Stimulated activated CD4-positive, alpha-beta T cell treated with anti-CD3 and anti-CD28 coated beads, Interleukin-12 subunit alpha, Interleukin-12 subunit beta, amount 100 ng/mL, for 4 hours (primary cell): ENCODE measurements at regions not wholly inside any gene's neighbourhood (a gene's known extent, or its start where the extent isn't known, plus 50 kb on each side); places are given as distances from the start of the nearest gene placed in this dataset.

Experiments
- DNase-seq: peaks from one replicate; pipeline ENCODE4 v3.0.0-alpha.2; 2020

DNA sequence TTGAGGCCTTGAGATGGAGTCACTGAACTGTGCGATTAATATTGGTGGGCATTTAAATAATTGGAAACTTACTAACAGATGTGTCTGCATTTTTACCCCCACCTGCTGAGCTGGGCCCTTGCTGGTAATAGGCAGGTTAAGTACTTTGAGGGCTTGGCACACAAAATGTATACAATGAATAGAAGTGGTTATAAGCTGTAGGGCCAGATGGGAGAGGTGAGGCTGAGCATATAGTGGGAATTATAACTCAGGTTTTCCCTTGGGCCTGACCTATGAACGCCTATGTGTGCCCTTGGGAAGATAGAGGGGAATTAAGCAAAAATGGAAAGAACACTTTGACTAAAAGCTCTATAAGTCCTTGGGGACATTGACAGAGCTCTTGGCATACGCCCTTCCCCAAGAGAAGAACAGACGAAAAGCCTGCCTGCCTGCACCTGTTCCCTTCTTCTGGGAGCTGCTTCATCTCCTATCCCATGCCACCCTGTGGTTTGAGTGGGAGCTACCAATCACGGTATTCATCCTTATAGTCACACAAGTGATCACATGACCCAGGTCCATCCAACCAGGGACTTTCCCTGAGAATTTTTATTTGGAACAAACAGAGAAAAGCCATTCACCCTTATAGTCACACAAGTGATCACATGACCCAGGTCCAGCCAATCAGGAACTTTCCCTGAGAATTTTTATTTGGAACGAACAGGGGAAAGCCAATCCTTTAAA, 260.7 kb upstream of the CSF3R start:
- no peak for DNase-seq

DNA sequence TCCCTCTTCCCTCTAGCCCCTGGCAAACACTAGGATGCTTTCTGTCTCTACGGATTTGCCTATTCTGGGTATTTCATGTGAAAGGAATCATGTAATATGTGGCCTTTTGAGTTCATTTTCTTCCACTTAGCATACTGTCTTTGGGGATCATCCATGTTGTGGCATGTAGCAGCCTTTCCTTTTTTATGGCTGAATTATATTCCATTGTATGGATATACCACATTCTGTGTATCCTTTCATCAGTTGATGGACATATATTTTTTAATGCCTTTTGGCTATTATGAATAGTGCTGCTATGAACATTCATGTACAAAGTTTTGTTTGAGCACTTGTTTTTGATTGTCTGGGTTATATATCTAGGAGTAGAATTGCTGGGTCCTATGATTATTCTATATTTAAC, 258.4 kb upstream of the CSF3R start:
- no peak for DNase-seq

DNA sequence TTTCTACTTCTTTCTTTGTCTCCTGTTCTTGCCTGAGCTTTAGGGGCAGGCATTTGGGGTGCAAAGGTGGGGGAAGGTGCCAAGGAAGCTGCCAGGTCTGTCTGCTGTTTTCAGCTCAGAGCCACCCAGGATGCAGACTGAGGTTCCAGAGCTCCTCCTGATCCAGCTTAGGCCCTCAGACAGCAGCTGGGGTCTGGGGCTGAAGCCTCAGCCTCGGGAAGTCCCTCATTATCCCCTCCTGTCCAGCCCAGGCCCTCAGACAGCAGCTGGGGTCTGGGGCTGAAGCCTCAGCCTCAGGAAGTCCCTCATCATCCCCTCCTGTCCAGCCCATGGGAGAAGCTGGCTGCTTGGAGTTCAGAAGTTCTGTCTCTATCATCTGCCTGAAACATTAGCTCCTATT, 257.7 kb upstream of the CSF3R start:
- DNase-seq = no peak

DNA sequence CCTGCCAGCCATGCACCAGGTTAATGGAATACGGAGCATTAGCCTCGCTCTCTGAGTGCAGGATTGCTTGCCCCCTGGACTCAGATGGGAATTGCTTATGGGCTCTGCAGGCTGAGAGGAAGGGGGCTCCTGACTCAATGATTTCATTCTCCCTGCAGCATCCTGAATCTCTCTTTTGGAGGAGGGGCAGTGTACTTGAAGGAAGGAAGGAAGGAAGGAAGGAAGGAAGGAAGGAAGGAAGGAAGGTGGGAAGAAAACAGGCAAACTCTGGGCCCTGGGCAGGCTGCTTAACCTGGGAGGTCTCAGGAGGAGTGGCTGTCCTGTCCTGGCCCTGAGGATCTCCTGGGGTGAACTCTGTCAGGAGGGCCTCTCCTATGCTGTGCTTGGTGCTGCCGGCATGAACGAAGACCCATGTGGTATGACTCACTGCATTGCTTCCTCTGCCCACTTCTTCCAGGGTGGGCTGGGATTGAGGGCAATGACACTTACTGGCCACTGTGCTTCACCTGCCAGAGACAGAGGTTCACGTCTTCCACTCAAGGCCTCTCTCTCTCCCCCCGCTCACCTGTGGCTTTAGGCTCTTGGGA, 257.1 kb upstream of the CSF3R start:
- DNase-seq = no peak

DNA sequence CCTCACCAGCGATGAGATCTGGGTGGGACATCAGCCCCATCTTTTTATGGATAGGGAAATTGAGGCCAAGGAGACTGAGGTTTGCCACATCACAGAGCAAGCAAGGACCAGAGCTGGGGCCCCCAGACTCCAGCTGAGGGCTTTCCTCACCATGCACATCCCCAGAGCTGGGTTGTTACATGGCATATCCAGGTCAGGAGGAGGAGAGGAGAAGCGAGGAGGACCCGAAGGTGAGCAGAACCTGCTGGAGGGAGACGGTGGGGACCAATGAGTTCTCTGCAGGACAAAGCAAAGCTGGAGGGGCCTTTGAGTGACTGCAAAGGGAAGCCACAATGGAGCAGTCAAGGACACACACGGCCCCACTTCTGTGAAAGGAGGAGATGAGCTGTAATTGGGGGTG, 255.5 kb upstream of the CSF3R start:
- DNase-seq = no peak

DNA sequence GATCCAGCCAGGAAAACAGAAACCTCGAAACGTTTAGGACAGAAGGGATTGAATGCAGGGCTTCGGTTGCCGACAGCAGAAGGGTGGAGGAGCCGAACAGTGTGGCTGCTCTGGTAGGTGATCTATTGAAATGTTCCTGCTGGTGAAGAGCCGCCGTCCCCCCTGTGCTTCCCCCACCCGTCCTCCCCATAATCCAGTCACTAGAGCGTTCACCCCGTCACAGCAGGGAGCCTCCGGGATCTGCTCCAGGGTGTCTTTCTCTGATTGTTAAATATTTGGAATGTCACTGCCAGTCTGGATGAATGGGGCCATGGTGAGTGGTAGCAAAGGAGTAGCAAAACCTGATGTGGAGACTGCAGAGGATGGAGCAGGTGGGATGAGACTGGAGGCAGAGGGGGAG, 255.1 kb upstream of the CSF3R start:
- no peak for DNase-seq

DNA sequence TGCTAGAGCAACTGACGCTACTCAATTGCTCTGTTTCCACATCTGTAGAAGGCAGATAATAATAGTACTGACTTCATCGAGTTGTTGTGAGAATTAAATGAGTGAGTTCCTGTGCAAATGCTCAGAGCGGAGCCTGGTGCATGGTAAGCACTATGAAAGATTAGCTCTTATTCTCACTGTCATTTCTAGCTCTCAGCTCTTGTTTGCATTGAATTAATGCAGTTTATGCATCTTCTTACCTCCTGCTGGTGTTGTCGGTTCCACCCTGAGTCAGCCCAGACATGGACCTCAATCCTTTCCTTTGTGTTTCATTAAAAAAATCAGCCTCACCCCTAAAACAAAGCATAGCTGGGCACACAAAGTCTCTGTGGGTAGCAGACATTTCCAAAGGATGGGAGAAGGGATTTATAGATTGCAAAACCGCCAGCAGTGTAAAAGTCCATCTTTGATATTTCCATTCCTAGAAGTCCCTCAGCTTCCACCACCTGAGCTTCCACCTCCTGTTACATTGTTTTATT, 254.4 kb upstream of the CSF3R start:
- DNase-seq = no peak

DNA sequence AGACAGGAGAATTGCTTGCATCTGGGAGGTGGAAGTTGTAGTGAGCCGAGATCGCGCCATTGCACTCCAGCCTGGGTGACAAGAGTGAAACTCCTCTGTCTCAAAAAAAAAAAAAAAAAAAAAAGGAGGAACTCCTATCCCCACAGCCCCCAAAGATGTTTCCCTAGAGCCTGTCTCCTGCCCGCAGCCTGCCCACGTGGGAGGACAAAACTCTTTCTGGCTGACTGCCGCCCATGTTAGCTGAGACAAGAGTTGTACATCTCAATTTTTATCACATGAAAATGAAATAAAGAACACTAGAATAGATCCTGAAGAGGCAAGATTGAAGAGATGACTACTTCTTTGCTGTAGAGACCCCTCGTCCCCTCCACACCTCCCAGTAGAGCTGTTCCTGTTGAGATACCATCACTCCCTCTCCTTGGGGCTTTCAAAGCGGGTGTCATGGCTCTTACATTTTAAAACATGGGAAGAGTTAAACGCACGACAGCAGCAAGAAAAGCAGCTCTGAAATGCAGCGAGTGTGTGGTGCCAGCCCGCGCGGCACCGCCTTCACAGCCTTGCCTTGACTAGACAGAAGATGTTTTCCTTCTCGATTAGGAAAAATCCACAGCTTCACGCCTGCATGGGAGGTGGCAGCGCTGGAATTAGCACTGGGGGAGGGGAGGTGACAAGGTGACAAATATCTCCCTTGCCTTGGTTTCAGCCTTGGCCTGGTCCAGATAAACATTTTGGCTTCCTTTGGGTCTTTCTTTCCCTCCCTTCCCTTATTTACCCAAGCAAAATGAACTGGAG, 253.4 kb upstream of the CSF3R start:
- no peak for DNase-seq

DNA sequence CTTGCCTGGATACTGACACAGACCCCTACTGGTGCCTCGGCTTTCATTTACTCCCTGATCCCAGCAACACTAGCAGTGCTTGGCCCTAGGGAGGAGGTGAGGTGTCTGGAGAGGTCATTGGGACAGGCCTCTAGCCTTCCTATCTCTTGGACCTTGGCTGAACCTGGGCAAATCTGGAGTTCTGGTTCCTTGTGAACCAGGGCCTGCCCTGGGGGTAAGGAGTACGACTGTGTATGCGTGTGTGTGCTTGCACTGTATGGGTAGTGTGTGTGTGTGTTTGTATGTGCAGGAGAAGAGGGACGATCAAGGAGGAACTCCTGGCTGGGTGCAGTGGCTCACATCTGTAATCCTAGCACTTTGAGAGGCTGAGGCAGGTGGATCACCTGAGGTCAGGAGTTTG, 252.7 kb upstream of the CSF3R start:
- no peak for DNase-seq

DNA sequence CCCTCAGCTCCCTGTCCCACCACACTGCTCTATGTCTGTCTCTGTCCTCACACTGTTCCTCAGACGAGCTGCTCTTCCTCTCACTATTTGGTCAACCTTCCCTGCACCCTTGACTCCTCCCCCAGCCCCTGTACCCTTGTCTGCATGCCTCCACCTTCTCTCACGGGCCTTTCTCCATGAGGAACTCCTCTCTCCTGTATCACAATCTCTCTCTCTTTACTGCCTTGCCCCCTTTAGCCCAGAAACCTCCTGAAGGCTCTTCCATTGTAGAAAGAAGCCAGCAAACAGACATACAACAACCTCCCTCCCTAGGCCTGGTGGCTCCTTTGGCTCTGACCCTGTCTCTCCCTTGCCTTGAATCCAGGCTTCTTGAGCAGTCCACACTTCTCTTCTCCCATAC, 251.6 kb upstream of the CSF3R start:
- no peak for DNase-seq

DNA sequence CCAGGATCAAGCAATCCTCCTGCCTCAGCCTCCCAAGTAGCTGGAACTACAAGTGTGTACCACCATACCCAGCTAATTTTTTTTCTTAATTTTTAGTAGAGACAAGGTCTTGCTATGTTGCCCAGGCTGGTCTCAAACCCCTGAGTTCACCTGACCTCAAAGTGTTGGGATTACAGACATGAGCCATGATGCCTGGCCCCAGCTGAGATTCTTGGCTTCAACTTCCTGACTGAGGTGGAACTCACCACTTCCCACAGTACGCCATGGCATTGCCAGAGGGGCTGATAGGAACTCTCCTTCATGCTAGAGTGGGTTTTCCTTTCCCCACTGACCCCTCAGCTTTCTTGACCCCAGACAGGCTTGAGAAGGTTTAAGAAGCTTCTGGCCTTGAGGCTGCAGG, 251.0 kb upstream of the CSF3R start:
- DNase-seq = no peak

DNA sequence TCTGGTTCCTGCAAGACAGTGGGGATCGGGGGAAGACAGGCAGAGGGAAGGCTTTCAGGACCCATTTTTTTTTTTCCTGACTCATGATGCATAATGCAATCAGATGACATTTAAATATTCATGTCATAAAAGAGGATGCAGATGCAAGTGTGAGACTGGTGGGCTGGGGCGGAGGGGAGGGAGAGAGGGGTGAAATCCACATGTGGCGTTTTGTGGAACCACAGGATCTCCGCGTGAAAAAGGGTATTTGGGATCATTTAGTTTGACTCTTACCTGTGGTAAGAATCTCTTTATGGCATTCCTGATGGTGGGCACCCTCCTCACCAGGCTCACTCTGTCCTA, 249.3 kb upstream of the CSF3R start:
- DNase-seq = no peak

DNA sequence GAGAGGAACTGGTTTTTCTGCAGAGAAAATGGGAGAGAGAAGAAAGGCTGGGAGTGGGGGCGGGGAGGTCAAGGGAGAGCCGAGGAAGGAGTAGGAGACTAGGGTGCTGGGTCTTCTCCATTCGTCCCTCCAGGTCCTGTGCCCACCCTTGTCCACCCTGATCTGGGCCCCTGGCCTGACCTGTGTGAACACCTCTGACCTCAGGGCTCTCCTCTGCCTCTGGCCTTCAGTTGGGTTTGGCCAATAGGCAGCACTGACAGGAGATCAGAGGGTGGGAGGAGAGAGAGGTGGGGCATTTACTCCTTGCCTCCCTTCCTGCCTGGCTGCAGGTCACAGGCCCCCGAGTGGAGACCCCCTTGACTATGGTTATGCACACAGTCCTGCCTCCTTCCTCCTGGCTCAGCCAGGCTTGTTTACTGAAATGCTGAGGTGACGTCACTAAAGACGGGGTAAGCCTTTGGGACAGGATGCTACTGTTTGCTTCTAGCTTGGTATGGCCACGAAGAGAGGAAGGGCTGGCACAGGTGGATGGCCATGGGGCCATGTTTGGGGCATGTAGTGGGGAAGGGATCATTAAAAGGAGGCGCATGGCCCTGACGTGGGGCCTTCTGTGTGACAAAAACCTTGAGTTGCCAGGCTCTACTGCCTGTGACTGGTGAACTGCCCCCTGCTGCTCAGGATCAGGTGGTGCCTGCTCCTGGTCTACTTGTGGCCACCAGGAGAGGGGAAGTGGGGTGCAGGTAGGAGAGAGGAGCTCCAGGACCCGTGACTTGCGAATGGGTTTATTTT, 248.7 kb upstream of the CSF3R start:
- no peak for DNase-seq

DNA sequence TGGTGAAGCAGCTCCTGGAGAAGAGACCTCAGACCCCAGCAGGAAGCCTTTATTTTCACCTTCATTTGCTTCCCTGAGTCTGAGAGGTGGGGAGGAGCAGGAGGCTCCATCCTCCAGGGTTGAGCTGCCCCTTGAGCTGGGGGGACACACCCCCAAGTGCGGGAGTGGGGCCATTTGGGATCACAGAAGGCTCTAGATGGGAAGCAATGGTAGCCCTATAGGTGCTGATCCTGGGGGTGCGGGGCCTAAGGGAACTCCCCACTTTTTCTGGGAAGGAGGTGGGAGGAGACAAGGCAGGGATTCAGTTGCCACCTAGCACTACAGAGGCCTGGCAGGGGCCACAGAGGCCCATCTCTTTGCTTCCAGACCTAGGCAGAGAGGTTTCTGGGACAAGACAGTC, 247.9 kb upstream of the CSF3R start:
- DNase-seq = no peak

DNA sequence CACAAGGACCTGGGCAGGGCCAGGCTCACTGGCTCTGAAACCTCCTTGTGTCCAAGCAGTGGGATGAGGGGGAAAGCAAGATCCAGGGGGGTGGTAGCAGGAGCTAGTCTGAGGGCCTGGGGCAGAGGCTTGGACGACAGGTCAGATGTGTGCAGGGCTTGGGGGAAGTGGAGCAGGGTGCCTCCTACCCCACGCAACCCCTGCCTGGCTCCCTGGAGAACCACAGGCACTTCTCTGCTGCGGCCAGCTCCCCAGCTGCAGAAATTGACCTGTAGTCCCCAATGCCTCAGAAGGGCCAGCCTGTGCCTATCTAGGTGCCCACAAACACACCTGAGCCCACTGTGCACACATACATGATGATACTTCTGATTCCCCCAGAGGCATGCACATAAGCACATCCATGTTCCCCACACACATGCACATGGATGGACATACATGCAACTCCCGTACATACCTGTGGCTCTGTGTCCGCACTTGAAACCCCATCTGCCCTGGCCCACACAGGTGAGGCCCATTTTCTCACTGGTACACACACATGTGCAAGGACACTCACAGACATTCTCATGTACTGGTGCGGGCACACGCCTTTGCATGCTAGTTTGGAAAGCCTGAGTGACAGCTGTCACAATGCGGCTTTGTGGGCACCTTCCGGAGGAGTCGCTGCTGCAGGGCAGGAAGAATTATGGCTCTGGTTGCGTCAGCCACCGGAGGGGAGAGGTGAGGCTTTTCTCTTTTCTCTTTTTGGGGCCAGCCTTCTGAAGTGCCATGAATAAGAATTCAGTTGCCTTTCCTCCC, 247.2 kb upstream of the CSF3R start:
- no peak for DNase-seq

DNA sequence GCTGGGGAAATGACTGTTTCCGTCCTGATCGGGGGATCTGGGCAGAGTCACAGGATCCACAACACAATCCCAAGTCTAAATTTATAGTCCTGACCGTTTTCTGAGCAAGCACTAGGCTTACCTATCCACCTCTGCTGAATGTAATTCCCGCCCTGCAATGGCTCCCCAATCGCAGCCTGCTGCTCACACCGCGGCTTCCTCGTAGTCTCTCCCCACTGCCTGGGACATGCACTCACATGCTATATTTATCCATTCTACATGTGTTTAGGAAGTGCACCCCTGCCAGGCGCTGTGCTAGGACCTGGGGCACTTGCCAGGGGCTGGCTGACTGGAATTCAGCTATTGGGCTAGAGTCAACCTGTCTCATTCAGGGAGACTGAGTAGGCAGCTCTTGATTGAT, 246.6 kb upstream of the CSF3R start:
- no peak for DNase-seq

DNA sequence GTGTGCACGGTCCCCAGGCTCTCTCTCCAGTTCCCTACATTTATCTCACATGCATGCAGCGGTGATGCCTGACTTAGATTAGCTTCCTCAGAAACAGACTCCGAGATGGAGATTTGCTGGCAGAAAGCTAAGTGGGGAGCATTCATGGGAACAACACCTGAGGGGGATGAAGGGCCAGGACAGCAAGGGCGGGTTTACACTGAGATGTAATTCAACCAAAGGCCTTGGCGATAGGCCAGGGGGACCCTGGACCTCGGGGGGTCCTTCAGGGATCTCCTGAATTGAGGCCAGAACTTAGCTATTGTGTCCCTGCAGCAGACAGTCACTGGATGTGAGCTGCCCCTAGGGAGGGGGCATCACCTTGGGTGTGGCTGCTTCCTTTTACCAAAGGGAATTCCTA, 246.1 kb upstream of the CSF3R start:
- DNase-seq = no peak

DNA sequence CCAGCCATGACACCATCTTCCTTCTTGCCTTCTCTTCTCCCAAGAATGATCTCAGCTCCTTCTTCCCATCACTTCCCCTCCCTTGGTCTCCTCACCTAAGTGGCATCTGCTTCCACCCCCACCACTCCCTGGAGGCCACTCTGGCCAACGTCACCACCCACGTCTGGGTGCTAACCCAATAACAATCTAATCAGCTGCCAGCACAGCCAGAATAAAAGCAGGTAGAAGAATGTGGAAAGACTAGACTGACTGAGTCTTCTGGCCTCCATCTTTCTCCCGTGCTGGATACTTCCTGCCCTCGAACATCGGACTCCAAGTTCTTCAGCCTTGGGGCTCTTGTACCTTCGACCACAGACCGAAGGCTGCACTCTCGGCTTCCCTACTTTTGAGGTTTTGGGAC, 245.3 kb upstream of the CSF3R start:
- DNase-seq = no peak

DNA sequence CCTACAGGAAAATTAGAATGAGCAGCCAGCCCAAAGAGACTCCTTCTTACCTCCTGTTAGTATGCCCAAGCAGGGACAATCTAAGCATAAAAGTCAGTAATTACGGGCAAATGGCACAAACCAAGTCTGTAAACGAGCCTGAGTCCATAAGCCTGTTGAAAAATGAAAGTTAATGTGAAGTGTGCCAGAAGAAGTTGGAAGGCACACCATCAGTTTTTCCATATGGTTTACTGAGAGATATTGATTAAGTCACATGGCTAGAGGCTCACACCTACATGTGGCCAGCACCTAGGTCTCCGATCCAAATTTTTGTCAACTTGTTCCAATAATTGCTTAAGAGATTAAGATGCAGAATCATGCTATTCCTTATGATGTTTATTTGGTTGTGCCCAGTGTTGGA, 242.4 kb upstream of the CSF3R start:
- DNase-seq = no peak

DNA sequence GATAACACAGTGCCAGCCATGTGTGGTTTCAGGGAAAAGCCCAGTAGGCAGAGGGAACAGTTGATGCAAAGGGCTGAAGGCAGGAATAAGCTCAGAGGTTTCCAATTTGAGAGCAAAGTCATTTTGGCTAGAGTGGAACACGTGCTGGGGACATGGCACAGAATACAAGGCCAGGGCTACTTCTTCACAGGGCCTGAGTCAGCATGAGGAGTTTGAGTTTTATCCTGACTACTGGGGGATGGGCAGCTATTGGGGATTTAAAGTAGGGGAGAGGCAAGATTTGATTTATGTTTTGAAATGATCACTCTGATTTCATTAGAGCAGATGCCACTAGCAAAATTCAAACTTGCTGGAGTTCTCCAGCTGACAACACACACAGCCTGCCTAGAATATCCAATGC, 241.1 kb upstream of the CSF3R start:
- no peak for DNase-seq

DNA sequence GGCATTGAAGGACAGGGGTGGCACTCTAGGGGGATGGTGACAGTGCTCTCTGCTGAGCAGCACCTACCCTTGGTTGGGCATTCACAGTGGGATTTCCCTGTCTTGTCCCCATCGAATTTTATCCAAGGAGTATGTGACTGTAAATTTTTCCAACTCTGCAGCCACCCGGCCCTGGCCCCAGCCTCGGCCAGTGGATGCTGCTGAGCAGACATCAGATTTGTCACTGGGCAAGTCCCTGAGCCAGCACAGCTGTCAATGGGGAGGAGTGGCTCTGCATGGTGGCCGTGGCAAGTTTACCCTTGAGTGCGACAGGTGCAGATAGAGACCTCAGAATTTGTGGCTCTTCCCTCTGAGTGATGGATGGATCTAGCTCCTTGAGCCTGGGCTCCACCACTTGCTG, 240.2 kb upstream of the CSF3R start:
- no peak for DNase-seq

DNA sequence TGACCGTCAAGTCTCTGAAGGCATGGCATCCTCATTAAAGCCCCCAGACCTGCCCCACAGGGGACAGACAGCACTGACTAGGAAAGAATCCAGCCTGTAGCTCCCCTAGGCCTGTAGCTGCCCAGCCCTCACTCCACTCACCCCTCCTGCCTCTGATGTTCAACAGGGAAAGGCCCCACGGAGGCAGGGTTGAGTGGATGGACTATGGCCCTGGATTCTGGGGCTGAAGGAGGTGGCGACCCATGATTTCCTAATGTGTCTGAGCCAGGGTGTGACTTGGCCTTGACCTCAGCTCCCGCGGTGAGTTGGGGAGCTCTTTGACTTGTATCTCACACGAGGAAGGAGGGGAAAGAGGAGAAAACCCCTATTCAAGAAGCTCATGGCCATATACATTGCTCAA, 238.5 kb upstream of the CSF3R start:
- DNase-seq = no peak

DNA sequence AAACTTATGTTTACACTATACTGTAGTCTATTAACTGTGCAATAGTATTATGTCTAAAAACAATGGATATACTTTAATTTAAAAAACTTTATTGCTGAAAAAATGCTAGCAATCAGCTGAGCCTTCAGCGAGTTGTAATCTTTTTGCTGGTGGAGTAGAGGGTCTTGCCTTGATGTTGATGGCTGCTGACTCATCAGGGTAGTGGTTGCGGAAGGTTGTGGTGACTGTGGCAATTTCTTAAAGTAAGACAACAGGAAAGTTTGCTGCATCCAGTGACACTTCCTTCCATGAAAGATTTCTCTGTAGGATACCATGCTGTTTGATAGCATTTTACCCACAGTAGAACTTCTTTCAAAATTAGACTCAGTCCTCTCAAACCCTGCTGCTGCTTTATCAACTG, 234.7 kb upstream of the CSF3R start:
- DNase-seq = no peak
